Stimulated activated CD4-positive, alpha-beta T cell treated with anti-CD3 and anti-CD28 coated beads, Interleukin-12 subunit alpha, Interleukin-12 subunit beta, amount 100 ng/mL, for 4 hours (primary cell): ENCODE measurements at regions not wholly inside any gene's neighbourhood (a gene's known extent, or its start where the extent isn't known, plus 50 kb on each side); places are given as distances from the start of the nearest gene placed in this dataset.

Experiments used
- DNase-seq: peaks from one replicate; pipeline ENCODE4 v3.0.0-alpha.2; 2020

DNA sequence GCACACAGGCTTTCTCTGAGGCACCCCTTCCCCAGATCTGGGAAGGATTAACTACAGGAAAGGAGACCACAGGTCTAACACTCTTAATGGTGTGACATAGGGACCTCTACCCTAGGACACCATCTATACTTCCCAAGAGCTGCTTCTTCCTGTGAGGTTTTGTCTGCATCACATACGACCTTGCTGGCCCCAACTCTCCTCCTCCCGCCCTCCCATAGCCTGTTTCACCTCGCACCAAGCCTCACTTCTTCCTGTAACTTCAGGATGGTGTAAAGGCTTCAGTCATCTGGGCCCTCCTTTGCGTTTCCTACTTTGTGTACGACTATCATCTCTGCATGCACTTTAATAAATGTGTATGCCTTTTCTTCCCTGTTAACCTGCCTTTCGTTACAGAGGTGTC is 274.3 kb downstream of the KLF6 start:
- no peak for DNase-seq

DNA sequence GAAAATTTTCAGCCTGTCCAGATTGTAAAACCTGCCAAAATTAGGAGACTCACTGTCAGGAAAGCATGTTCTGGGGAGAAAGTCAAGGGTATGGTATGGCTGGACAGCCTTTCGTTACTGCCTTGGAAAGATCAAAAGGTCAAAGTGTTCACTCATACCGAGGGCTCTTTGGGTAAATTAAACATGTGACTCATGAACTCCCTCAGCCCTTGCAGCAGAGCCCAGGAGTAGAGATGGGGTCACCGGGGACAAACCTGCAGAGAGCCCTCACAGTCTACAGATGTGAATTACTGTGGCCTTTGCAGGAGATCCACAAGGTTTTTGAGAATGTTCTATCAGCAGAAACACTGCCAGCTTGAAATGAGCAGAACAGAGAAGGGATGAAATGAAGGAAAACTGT is 275.7 kb downstream of the KLF6 start:
- no peak for DNase-seq

DNA sequence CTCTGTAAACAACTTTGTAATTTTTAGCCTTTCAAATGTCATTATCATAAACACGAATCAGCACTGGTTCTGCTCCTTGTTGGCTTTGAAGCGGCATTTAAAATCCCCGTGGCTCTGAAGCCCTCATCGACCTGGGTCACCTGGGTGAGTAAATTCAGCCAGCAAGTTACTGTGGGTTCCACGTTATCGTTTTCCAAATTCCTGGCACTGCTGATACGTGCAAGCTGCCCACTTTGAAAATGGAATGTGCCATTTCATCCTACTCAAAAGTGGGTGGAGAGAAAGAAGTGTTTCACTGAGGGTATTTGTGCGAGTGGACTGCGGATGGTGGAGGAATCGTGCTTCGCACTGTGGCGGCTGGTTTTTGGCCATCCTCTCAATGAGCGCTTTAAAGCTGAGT is 281.7 kb downstream of the KLF6 start:
- no peak for DNase-seq

DNA sequence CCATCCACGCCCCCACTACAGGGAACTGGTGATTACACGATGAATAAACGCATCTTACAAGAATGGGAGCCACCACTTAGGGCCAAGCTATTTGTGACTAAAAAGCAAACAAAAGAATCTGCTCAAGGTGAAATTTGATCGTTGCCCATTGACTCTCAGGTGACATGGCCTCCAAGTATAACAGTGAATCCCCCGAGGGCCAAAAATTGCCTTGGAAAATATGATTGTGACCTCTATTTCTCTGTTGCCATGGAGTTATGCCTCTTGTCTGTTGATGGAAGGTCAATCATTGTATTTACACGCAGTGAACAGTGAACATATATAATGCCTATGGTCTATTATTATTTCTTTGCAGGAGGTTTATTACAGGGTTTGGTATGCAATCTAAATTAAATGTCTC is 282.3 kb downstream of the KLF6 start:
- DNase-seq, result no peak

DNA sequence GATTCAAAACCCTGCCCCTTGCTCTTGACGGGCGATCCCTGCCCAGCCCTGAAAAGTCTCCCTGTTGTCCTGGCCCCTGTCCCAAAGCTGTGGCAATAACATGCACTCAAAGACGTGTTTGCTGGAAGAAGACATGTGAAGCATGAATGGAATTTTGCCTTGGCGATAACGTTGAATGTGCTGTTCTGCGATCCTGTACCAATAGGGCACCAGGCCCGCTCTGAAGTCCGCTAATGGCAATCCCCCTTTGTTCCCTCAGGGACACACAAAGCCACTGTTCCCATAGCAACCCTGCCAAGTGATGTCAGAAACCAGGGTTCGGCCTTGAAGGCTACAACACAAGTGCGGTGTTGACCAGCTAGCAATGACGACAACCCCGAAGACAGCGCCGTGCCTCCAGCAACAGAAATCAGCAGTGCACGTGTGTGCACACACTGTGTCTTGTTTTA is 284.6 kb downstream of the KLF6 start:
- DNase-seq, result no peak

DNA sequence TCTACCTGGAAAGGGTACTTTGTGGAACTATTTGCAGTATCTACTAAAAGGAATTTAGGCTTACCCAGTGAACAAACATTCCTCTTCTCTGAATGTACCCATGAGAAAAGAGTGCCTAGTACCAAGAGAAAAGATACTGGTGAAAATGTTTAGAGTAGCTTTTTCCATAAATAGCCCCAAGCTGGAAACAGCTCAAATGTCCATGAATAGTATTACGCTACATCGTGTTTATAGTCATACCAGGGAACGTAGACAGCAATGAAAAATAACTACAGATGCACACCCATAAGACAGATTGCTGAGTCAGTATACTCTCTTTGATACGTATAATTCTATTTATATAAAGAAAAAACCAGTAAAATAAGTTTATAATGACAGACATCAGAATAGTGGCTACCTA is 285.9 kb downstream of the KLF6 start:
- no peak for DNase-seq

DNA sequence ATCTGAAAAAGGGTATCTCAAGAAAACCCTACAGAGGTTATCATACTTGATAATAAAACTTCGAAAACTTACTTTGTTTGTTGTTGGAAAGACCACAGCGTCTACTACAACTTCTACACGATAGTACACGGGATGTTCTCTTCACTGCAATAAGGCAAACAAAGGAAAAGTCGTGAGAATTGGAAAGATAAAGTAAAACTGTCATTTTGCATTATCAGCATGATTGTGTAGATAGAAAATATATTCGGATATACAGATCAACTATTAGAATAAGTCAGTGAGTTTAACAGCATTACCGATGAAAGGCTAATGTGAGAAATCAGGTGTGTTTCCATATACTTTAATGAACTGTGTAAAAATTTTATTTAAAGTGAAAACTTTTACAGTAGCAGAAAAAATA is 287.4 kb downstream of the KLF6 start:
- no peak for DNase-seq

DNA sequence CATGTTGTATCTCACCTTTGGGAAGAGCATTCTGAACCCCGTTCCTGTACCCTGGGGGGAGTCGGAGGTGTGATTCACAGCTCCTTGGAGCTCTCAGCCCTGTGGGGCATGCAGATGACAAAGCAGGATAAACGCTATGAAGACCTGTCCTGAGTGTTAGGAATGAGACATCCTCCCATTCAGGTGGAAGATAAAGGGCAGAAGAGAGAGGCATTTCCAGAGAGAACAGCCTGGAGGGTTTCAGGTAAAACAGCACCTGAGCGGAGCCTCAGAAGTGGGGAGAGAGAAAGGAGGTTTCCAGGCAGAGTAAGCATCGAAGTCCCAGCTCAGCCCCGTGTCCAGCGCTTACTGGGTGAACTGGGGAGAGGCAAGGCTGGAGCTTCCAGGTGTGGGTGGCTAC is 288.9 kb downstream of the KLF6 start:
- DNase-seq, result no peak

DNA sequence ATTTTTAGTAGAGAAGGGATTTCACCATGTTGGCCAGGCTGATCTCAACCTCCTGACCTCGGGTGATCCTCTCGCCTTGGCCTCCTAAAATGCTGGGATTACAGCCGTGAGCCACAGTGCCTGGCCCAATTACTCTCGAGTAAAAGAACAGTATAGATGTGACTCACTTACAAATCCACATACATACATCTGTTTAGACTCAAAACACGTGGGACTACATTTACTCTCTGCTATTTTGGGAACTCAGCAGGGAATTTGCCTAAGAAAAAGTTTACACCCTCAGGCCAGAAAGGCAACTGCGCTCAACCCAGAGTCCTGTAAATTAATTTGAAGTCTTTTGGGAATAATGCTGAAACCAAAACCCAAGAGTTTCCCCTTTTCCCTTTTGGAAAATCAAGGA is 289.7 kb downstream of the KLF6 start:
- DNase-seq, result no peak

DNA sequence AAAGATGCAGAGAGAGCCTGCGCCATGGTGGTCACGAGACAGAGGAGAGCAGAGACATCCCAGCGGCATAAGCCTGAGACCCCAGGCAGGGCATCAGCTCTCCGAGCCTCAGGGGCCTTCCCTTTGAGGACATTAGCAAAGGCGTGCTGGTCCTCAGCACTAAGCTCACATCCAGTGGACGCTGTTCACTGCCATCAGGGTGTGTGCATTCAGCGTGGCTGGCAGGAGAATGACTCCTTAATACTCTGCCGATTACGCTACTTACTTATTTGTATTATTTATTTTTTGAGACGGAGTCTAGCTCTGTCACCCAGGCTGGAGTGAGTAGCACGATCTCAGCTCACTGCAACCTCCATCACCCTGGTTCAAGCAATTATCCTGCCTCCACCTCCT is 290.2 kb downstream of the KLF6 start:
- no peak for DNase-seq

DNA sequence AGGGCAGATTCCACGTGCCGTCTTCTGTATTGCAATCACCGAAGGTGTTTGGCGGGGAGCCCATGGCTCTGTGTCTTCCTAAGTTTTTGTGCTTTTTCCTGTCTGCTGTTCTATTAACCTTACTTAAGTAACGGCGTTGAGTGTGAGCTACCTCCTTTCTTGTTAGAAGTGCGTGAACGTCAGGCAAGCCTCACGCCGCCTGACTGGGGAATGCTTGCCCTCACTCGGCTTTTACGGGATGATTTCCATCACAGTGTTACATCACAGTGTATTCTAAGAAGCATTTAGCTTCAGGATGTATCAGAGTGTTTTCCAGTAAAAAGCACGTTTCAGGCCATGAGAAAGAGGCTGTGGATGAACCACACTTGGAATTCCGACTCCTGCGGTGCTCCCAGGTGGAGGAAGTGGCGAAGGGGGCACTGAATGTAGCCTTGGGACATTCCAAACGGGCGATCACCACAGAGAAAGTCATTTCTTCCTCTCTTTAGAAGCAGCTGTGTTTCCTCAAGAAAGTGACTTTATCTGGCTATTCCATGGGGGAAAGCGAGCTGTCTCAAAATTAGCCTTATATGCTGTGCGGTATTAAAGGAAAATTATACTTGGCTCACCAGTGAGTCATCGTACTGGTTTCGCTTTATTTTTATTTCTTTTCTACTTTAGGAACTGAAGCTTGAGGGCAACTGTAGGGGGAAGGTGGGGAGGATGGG is 290.7 kb downstream of the KLF6 start:
- no peak for DNase-seq

DNA sequence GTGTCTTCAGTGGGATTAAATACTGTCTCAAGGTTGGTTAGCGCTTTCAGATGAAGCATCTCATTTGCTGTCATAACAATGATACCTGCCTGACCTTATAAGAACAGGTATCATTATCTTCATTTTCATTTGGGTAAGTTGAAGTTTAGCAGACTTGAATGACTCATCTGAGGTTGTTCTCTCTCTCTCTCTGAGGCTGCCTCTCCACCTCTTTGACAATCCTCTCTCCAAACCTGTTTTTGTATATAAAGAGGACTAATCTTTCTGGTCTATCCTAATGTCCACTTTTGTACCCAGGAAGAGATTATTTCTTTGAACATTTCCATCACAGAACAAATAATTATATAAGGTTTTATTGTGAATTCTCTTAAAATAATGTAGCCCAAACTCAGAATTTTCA is 291.4 kb downstream of the KLF6 start:
- no peak for DNase-seq

DNA sequence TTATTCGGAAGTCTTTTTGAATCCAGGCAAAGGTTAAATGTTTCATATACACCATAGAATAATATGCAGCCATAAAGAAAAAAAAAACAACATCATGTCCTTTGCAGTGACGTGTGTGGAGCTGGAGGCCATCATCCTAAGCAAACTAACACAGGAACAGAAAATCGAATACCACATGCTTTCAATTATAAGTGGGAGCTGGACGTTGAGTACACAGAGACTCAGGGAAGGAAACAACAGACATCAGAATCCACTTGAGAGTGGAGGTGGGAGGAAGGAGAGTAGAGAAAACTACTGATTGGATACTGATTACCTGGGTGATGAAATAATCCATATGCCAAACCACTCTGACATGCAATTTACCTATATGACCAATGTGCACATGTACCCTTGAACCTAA is 293.4 kb downstream of the KLF6 start:
- DNase-seq, result no peak

DNA sequence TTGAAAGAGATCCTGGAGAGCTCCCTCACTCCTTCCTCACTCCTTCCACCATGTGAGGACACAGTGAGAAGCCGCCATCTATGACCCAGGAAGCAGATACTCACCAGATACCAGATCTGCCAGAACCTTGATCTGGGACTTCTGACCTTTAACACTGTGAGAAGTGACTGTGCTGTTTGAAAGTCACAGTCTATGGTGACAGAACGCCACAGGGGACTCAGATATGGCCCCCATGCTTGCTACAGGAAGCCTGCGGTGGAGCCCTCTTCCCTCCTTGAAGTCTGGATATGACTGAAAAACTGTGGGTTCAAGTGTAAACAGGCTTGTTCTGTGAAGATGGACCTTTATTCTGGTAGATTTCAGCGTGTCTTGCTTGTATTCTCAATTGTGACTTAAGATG is 297.8 kb downstream of the KLF6 start:
- no peak for DNase-seq

DNA sequence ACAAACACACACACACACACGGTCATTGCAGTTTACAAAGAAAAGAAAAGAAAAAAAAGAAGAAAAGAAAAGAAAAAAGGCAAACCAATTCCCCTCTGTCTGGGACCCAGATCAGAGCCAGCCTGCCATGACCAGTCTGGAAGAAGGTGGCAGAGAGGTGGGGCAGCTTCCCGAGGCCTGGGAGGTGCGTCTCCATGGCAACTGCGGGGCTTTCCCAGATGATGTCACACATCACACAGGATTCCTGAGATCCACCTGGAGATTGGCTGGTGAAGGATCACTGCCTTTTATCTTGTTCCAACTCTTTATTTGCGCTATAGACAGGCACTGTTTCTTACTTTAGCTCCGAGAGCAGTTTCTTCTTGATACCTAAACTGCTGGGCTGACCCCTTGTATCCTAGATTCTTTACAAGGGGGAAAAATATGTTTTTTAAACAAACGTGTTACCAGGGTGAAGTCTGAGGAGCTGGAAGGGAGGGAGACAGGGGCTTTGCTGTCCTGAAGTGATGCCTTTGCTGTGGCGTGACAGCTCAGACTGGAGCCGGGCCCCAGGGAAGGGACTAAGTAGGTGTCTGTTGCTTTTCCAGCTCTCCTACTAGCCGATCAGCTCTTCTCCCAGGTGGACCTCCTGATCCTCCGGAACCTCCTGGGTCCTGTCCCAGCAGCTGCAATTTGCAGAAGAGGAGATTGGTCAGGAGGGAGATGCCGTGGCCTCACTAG is 298.5 kb downstream of the KLF6 start:
- DNase-seq, result no peak

DNA sequence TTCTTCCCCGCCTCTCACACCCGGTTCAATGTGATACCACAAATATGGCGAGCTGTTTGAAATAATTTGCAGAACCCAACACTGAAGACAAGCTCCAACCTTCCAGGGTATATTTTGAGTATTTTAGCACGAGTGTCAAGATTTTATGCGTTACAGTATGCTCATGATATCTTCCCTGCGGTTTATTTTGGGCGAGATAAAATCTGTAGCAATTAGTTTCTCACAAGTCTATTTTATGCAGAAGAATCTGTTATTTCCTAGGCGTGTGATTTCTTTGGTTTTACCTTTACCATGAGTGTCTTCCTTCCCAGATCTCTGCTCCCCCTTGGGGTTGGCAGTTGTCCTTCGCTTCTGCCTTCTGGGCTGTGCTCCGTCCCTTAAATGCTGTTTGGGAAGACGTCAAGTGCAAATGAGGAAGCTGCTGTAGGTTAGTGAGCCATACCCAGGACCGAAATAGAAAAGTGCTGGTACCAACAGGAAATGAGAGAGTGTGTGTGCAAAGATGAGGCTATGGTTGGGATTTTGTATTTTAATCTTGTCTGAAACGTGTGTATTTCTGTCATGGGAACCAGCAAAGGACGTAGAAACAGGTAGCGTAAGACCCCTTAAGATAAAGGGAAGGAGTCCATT is 299.8 kb downstream of the KLF6 start:
- DNase-seq, result no peak

DNA sequence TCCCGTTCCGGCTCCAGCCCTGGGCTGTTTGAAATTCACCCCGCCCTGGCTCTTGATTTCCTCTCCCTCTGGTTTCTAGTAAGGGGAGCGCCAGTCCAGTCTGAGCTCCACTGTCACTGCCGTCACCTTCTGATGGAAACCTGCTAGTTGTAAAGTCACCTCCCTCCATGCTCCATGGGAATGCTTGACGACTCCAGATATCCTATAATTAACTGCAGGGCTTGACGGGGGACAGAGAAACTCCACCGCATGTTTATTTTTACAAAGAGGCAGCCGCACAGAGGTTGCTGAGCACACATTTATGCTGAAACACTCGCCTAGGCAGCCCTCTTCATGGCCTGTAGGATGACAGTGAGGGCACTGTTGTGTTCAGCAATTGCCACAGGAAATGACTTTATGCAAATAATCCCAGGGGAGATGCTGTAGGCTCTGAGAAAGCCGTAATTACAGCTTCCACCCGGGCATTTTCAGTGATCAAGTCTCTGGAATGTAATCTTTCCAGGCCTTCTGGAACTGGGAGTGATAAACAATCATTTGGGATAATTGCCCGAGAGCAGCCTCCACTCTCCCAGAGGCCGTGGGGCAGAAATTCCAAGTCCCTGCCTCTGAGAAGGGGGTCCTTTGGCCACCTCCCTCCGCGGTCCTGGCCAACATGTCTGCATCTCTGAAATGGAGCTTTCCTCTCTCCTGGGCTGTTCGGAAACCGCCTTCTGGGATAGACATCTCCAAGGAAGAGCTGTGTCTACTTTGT is 300.5 kb downstream of the KLF6 start:
- no peak for DNase-seq

DNA sequence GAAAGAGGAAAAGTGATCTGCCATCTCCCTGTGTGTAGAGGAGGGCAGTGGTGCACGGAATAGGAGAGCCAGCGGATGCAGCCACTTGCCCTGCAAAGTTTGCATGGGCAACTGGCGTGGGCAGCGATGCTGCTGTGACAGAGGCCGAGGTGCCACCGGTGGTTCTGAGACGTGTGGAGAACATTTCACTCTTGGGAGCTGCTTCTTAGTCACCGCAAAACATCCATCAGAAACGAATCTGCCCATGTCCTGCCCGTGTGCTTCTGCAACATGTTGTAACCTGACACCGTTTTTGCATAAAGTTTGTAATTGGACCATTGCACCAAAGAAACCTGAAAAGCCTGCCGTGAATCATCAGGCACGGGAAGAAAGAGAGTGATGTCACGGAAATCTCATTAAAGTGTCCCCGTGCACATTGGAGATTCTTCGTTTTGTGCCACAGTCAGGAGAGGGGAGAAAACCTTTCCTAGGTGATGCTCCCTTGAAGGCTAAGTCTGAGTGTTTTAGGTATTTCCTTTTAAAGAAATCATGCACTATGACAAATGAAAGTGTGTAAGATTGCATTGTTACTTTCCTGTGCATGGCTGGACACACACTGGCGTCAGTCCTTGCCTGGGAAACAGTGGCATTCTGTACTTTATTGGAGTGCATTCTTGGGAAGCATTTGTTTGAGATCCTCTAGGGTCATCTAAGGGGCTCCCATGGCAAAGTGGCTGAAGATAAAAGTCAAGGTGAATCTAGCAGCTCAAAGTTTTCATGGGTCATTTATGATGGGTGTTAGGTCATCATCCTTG is 302.6 kb downstream of the KLF6 start:
- no peak for DNase-seq

DNA sequence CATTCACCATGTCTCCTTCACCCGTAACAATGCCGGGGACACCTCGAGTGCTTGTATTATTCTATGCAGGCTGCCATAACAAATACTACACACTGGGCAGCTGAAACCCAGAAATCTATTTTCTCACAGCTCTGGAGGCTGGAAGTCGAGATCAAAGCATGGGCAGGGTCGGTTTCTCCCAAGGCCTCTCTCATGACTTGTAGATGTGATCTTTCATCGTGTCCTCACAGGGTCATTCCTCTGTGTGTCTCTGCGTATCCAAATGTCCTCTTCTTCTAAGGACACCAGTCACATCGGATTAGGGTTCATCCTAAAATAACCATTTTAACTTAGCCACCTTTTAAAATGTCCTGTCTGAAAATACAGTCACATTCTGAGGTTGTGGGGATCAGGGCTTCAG is 303.5 kb downstream of the KLF6 start:
- no peak for DNase-seq

DNA sequence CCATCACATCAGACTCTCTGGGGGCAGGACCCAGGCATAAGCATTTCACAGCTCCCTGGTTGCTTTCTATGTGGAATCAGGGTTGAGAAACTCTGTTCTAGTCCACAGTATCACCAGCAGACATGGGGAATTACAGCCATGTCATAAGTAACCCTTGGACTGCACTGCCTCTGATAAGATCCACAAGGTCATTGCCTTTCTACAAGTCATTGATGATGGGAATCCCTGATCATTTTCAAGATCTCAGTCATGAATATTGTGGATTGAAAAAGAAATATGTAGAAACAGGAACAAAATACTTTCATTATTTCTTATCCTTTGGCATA is 304.1 kb downstream of the KLF6 start:
- DNase-seq, result no peak

DNA sequence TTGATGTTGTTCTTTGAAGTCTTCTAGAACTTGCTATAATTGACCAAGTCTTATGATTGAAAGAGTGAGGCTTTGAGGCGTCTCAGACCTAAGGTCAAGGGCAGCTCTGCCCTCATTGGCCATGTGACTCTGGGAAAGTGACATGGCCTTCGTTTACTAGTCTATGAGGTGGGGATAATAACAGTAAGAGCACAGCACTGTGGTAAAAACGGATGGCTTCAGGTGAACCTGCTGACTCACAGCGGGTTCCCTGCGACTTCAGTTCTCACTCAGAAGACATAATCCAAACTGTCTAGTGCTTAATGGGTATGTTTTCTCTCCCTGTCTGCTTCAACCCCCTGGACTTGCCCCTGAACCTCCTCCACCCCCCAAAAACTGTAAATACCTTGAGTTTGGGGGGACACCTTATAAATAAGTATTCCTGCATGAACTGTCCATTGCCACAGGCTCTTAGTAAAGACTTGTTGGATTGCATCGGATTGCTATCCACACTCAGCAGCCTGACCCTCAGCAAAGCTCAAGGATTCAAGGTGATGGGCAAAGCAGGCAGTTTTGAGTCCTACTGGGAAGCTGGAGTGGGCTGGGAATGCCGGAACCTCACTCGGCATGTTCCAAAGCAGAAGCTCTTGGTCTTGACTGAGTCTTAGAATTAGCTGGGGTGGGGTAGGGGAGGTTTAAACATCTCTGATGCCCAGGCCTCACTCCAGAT is 304.6 kb downstream of the KLF6 start:
- DNase-seq, result no peak

DNA sequence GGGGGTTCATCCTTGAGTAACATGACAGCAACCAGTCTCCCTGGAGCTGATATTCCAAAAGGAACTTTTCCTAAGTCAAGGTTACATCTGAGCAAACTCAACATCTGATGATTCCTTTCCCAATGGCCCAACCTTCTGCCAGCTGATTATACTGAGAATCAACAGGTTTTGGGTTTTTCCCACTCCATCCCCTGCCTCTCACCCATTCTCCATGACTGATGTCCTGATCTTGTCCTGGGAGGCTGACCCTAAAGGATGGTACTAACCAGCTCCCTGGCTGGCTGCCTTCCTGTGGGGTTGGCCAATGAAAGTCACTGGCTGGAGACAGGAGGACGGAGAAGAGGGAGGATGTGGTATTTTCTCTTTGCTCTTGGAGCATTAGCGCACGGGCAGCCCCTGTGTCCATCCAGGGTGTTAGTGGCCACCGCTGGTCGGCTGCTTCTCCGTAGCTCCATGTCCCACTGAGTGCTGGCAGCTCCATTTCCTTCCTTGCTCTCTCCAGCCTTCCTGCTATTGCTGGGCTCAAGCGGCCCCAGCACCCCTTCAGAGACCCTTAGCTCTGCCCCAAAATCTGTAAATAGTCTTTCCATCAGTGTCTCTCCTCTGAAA is 306.2 kb upstream of the PITRM1 start:
- no peak for DNase-seq
